GM18868 (cell line): ENCODE measurements at regions not wholly inside any gene's neighbourhood (a gene's known extent, or its start where the extent isn't known, plus 50 kb on each side); places are given as distances from the start of the nearest gene placed in this dataset.
"Not testable (repeated sequence)": the region's sequence is repeated elsewhere in the genome, so short reads cannot be mapped to it uniquely, and the experiment has no call there.

Experiments used
- ATAC-seq: cut with Tn5 transposase; IDR thresholded peaks from one replicate; pipeline ENCODE4 v1.9.1; 2021; ENCODE audit warnings: mild to moderate bottlenecking, moderate library complexity; ENCODE audit not compliant: unreplicated experiment

DNA sequence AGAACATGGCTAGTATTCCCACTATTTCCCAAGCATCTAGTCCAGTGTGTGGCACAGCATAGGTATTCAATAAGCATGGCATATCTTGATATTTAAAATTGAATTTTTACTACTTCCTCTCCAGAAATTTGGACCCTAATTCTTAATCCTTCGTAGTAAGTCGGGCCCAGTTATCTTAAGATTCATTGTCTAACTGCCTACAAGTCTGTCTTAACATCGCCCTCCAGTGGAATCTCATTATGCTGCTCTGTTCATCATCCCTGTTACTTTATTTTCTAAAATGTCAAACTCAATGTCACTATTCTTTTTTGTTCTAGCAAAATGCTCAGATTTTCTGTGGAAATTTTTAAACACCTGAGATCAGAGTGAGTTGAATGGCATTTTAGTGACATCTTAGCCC, 606.2 kb downstream of the KLHL13 start:
- no peak for ATAC-seq

DNA sequence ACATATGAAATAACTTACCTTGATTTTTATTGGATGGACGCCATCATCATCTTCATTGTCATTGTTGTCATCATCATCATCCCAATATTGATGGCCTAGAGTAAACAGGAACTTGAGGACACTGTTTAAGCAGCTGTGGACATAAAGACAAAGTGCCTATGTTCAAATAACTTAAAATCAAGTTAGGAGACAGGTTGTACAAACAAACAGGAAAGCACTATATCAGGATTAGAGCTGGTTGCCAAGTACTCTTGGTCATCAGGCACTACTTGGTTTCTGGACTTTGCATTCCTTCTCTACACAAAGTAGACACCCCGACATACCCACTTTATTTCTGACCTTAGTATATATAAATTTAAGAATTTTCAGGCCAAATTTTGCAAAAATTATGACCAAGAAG, 608.6 kb downstream of the KLHL13 start:
- ATAC-seq: no peak

DNA sequence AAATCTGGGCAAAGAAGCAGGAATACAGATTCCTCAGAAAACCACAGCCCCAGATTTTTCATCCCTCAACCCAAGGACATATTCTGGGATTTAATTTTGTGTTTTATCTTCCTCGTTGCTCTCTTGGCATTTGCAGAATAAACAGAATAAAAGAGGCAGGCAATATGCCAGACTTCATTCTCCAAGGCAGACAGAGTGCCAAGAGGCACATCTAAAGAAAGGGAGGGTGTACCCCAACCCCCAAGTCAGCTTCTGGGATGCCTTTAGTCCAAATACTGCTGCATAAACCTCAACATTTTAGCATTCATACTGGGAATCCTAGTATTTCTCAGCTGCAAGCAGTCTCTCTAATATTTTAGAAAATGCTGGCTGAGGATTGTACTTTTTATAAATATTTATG, 629.2 kb downstream of the KLHL13 start:
- no peak for ATAC-seq

DNA sequence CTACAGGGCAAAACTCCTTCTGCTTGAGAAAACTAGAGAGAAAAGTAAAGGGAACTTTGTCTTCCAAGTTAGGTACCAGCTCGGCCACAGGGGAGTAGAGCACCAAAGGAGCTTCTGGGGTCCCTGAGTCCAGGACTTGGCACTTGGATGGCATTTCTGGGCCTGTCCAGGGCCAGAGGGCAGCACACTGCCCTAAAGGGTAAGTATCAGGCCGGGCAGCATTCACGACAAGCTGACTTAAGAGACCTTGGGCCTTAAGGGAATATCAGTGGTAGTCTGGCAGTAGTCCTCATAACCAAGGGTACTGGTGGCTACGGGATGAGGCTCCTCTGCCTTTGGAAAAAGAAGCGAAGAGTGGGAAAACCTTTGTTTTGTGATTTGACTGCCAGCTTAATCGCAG, 632.7 kb downstream of the KLHL13 start:
- ATAC-seq: no peak

DNA sequence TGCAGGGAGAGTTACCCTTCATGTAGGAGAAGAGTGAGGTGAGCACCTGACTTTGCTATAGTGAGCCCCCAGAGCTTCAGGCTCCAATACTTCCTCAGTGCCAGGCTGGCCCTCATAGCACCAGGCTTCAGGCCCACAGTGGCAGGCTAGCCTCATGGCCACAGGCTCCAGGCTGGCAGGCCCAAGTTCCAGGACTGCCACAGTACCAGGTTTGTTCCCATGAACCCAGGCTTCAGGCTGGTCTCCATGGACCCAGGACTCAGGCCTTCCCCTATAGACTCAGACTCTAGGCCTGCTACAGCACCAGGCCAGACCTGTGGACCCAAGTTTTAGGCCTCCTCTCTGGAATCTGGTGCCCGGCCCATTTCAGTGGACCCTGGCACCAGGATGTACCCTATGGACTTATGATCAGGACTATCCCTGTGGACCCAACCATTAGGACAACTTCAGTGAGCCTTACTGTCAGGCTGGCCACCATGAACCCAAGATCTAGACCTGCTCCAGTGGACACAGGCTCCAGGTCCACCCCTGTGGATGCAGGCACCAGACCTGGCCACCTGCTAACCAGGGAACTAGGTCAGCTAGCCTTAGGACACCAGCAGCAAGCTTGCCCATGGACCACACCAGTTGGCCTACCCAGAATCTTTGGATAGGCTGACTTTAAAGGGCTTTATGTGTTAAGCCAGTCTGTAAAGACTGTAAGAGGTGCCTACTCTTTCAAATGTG, 658.2 kb downstream of the KLHL13 start:
- ATAC-seq: no peak

DNA sequence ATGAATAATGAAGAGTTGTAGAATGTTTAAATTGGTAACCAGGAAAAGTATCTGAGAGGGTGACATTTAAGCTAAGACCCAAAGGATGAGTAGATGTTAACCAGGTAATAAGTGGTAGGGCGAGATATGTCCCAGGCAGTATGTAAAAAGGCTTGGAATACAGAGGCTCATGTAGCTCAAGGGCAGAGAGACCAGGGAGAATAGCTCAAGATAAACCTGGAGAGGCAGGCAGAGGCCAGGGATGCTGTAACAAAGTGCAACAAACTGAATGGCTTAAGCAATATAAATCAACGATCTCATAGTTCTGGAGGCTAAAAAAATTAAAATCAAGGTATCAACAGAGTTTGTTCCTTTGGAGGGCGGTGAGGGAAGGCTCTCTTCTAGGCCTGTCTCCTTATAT, 660.8 kb downstream of the KLHL13 start:
- no peak for ATAC-seq

DNA sequence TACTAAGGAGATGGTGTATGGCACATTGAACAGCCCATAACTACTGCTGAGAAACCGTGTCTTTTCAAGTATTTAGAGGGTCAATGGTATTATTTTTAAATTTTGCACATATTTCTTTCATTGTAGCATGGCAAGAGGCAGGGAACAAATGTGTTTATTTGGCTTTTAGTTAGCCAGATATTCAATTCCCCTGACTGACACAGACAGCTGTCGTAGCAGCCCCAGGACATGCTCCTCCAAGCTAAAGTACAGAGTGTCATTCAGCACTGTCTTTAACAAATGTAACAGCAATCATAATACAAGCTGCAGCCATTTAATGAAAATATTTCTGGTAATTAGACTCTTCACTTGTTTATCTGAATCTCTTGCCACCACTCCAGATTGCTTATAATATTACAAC, 687.1 kb downstream of the KLHL13 start:
- ATAC-seq: no peak

DNA sequence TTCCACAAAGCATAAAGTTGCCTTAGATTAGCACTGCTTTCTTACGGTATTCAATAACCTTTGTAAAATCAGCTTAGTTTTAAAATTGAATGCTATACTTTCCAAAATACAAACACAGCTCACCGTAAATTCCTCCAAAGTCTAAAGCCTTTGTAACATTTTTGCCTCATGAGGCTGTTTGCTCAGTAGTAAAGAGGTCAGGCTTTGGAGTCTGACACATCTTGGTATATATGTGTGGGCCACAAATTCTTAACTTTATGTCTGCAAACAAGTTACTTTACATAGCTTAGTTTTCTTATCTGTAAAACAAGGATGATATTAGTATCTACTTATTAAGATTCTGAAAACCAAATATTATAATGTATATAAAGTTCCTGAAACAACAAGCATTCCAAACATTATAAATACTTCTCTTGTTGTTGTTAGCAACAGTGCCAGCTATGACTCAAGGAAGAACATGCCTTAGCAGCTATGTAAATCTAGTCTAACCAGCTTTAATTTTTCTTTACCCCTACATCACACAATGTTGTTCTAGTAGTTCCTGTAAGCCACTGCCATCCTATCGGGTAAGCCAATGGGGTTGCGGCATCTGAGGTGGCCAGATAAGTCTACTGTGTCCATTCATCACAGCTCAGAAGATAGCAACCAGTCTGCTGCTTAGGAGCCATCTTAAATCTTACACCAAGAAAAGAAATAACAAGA, 709.0 kb downstream of the KLHL13 start:
- ATAC-seq: no peak

DNA sequence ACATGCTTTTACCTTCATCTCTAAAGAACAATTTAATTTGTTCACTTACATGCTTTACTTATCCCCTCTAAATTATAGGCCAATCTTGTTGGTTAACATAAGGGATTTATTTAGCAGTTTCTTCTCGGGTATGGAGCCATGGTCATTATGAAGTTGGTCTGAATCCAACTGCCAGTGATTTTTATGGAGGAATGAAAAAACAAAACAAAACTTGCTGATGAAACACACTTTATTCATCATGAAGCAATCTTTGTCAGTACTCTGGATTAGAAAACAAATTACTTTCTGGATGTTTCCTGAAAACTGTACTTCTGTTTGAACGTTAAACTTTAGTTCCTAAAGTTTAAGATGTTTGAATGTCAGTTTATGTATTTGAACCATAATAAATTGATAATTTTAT, 715.8 kb downstream of the KLHL13 start:
- ATAC-seq: no peak

DNA sequence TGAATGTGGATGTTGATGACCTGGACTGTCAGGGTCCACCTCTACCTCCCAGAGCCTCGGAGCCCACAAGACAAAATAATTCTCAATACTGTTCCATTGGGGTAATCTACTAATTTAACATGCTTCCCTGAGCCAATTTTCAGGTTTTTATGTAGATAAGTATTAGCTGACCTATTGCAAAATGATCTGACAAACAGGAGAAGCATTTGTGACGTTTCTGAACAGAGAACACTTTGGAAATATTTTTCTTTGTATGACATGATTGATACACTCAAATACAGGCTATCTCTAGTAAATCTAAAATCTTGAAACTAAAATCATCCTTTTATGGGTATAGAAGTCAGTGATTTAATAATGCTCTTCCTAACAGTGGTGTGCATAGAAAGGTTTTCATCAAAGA, 716.6 kb downstream of the KLHL13 start:
- no peak for ATAC-seq

DNA sequence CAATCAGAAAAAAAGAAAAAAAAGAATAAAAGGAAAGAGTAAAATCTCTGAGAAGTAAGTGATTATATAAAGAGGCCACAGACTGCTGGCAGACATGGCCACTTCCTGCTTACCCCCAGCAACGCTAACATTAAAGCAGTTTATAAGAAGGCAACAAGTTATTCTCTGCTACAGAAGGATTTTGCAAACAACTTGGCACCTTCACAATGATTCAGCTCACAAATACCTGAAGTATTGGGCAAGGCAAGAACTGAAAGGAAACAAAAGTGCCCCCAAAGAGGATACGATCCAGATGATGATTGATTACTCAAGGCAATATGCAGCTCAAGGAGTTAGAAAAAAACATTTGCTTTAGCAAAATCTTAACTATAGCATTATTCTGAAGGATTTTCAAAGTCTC, 718.8 kb downstream of the KLHL13 start:
- no peak for ATAC-seq

DNA sequence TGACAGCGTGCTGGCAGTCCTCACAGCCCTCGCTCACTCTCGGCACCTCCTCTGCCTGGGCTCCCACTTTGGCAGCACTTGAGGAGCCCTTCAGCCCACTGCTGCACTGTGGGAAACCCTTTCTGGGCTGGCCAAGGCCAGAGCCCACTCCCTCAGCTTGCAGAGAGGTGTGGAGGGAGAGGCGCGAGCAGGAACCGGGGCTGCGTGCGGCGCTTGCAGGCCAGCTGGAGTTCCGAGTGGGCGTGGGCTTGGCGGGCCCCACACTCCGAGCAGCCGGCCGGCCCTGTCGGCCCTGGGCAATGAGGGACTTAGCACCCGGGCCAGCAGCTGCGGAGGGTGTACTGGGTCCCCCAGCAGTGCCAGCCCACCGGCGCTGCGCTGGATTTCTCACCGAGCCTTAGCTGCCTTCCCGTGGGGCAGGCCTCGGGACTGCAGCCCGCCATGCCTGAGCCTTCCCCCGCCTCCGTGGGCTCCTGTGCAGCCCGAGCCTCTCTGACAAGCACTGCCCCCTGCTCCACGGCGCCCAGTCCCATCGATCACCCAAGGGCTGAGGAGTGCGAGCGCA, 722.0 kb downstream of the KLHL13 start:
- ATAC-seq: not testable (repeated sequence)

DNA sequence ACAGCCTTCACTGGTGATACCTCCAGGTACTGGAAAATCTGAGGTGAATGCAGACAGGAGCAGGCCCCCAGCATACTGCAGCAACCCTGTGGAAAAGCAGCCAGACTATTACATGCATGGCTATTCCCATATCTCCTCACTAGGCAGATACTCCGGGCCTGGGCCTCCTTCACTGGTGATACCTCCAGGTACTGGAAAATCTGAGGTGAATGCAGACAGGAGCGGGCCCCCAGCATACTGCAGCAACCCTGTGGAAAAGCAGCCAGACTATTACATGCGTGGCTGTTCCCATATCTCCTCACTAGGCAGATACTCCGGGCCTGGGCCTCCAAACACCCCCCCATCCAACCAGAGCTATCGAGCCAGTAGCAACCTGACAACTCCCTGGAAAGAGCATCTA, 724.2 kb downstream of the KLHL13 start:
- not testable (repeated sequence) for ATAC-seq

DNA sequence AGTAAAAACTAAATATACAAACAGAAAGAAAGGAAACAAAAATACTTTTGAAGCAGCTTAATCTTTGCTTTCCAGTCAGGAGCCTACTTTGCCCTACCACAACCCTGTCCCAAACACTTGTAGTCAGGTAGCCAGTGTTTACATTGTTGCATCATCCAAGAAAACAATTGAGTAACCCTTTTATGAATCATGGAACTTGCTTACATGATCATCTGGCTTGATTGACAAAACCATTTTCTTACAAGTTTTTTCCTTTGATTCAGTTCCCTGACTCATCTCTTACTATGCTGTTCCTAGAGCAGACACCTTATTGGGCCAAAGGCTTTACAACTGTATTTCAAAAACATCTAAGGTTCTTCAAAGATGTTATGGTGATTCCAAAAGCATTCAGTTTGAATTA, 740.1 kb downstream of the KLHL13 start:
- ATAC-seq: no peak

DNA sequence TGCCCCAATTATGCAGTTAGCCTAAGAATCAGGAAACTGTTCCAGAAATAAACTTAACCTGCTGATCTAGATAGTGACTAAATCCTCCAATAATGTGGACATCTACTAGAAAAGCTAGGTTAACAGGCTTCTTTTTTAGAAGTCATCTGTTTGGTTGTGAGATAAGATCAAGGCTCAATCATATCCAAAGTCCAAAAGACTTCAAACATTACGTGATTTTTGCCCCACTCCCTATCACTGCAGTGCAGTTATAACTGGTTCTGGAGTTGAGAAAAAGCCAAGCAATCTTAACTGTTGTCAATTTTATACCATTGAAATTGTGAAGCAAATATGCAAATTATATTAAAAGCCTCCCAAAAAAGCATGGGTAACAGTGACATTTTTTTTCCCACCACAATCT, 781.4 kb downstream of the KLHL13 start:
- ATAC-seq: no peak

DNA sequence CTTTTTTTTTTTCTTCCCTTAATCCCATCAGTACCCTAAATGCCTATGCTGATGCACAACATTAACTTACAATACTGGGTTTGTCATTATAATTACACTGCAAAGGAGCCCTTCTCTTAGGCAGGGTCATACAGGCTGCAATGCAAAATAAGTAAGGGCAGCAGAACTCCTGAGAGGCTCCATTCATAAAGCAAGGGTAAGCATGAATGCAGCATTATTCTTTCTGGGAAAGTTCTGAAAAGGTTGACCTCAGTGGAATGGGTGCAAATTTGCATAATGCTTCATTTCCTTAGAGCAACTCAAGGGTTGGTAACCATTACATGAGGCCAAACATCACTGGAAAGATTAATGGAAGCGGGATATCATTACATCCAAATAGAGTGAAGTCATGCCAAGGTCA, 789.2 kb downstream of the KLHL13 start:
- ATAC-seq: no peak

DNA sequence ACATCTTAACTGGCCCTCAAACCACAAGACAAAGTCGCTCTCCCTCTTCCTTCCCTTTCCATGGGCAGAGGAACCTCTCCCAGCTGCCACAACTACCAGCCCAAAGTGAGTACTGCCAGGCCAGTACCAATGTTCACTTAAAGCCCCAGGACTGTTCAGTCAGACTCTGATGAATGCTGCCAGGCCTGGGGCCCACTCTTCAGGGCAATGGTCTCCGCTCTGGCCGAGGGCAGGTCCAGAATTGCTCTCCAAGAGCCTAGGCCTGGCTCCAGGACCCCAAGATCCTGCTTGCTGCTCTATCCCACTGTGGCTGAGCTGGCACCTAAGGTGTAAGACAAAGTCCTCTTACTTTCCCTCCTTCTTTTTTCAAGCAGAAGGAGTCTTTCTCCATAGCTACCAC, 790.9 kb downstream of the KLHL13 start:
- no peak for ATAC-seq

DNA sequence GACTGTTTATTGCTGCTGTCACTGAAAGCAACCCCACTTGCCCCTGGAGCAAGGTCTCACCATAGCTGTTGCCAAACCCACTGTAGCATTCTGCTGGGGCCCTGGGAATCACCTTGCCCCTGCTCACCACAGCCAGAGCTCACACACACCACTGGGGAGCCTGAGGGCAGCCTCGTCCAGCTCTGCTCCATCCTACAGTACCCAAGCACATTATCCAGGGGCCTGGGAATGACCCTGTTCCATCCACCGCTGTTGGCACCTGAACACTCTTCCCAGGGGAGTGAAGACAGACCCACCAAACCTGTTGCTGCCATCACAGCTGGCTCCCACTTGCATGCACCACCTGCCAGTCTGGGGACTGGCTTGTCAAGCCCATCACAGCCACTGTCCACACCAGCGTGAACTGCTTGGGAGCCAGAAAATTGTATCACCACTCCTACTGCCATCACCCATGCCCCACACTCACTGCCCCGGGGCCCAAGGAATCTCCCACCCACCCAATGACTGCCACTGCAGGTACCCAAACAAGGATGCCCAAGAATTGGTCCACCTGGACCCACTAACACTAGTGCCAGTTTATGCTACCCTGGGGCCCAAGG, 811.3 kb downstream of the KLHL13 start:
- ATAC-seq: no peak

DNA sequence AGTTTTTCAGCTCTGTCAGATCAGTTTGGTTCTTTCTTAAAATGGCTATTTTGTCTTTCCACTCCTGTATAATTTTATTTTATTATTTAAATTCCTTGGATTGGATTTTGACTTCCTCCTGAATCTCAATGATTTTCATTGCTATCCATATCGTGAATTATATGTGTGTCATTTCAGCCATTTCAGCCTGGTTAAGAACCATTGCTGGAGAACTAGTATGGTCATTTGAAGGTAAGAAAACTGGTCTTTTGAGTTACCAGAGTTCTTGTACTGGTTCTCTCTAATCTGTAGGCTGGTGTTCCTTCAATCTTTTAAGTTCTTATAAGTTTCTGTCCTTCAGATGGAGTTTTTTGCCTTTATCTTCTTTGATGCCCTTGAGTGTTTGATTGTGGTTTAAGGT, 815.5 kb downstream of the KLHL13 start:
- no peak for ATAC-seq

DNA sequence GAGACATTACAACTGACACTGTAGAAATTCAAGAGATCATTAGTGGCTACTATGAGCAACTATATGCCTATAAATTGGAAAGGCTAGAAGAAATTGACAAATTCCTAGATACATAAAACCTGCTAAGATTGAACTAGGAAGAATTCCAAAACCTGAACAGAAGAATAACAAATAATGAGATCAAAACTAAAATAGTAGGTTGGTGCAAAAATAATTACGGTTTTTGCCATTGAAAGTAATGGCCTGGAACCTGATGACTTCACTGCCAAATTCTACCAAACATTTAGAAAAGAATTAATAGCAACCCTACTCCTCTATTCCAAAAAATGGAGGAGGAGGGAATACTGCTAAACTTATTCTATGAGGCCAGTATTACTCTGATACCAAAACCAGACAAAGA, 824.9 kb downstream of the KLHL13 start:
- no peak for ATAC-seq

DNA sequence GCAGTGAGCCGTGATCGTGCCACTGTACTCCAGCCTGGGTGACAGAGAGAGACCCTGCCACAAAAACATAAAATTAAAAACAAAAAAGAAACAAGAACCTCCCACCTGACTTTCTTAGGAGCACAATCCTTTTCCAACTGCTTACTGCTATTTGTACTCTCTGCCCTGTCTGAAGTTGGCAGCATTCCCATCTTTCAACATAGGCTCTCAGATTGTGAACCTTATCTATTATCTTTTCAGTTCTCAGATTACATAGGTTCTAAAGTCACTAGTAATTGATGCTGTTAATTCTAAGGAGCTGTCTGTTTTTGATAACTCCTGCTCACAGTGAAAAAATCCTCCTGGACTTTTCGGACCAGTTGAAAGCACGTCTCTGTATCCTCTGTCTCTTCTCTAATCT, 812.2 kb upstream of the CT83 start:
- no peak for ATAC-seq
